Ishikawa (cell line): ENCODE measurements at regions not wholly inside any gene's neighbourhood (a gene's known extent, or its start where the extent isn't known, plus 50 kb on each side); places are given as distances from the start of the nearest gene placed in this dataset.

ENCODE experiments used
- CEBPB ChIP-seq: IDR thresholded peaks from 2 replicates; pipeline ENCODE4 v1.6.1; 2012
- CREB1 ChIP-seq: IDR thresholded peaks from 2 replicates; pipeline ENCODE4 v1.6.1; 2012; ENCODE audit warnings: low read depth
- EGR1 ChIP-seq: IDR thresholded peaks from 2 replicates; pipeline ENCODE4 v1.6.1; 2012
- EP300 ChIP-seq: IDR thresholded peaks from 2 replicates; pipeline ENCODE4 v1.6.1; 2012; ENCODE audit warnings: borderline replicate concordance
- FOXM1 ChIP-seq: IDR thresholded peaks from 2 replicates; pipeline ENCODE4 v1.6.1; 2012; ENCODE audit warnings: low read depth, borderline replicate concordance
- MAX ChIP-seq: IDR thresholded peaks from 2 replicates; pipeline ENCODE4 v1.6.1; 2012
- NFIC ChIP-seq: IDR thresholded peaks from 2 replicates; pipeline ENCODE4 v1.6.1; 2012
- RAD21 ChIP-seq: IDR thresholded peaks from 2 replicates; pipeline ENCODE4 v1.6.1; 2012; ENCODE audit warnings: low read depth
- REST ChIP-seq: IDR thresholded peaks from 2 replicates; pipeline ENCODE4 v1.6.1; 2012; ENCODE audit warnings: low read depth, mild to moderate bottlenecking
- TAF1 ChIP-seq: IDR thresholded peaks from 2 replicates; pipeline ENCODE4 v1.6.1; 2012; ENCODE audit warnings: low read depth, mild to moderate bottlenecking
- TCF12 ChIP-seq: IDR thresholded peaks from 2 replicates; pipeline ENCODE4 v1.6.1; 2012; ENCODE audit warnings: low read depth
- TEAD4 ChIP-seq: IDR thresholded peaks from 2 replicates; pipeline ENCODE4 v1.6.1; 2012
- USF1 ChIP-seq: IDR thresholded peaks from 2 replicates; pipeline ENCODE4 v1.6.1; 2012
- YY1 ChIP-seq: IDR thresholded peaks from 2 replicates; pipeline ENCODE4 v1.6.1; 2012; ENCODE audit warnings: low read depth
- ZBTB7A ChIP-seq: IDR thresholded peaks from 2 replicates; pipeline ENCODE4 v1.6.1; 2012; ENCODE audit warnings: low read depth

- TF ChIP-seq ZBTB7A (no peak), RAD21 (no peak), TAF1 (no peak), EGR1 (no peak), YY1 (no peak), TEAD4 (no peak), USF1 (no peak), NFIC (no peak), EP300 (no peak), CEBPB (no peak)
Observed at GRCh38 chr4:24644983-24645764, 60.8 kb upstream of the DHX15 start.

GRCh38 chr4:24645765-24646550 is 61.6 kb upstream of the DHX15 start:
- TF ChIP-seq RAD21: no peak
- no peak for TF ChIP-seq EGR1

- TF ChIP-seq RAD21 (no peak), TAF1 (no peak), TEAD4 (no peak), USF1 (no peak), TCF12 (no peak), NFIC (no peak), EGR1 (no peak), ZBTB7A (no peak), EP300 (no peak), FOXM1 (no peak), CEBPB (no peak), CREB1 (no peak), MAX (no peak), YY1 (no peak), REST (no peak)
Observed at GRCh38 chr4:24646798-24647460, 62.6 kb upstream of the DHX15 start.

- TF ChIP-seq CEBPB (no peak), FOXM1 (no peak), RAD21 (no peak), REST (no peak), EGR1 (no peak), USF1 (no peak), MAX (no peak), TCF12 (no peak), CREB1 (no peak), TEAD4 (no peak), NFIC (no peak), YY1 (no peak)
Observed at GRCh38 chr4:24650849-24651640, 66.7 kb upstream of the DHX15 start.
